K562 (cell line): ENCODE measurements at regions not wholly inside any gene's neighbourhood (a gene's known extent, or its start where the extent isn't known, plus 50 kb on each side); places are given as distances from the start of the nearest gene placed in this dataset.
A peak's percentile ranks its signal among the peaks of the same experiment; 100 is the strongest.
"Not testable (repeated sequence)": the region's sequence is repeated elsewhere in the genome, so short reads cannot be mapped to it uniquely, and the experiment has no call there.

Experiments used
- ARID1B ChIP-seq: fragments of 450-650 bp; IDR thresholded peaks from 2 replicates; pipeline ENCODE4 v1.6.1; 2016; ENCODE audit warnings: antibody characterized with exemption, mild to moderate bottlenecking, inconsistent platforms
- C11orf30 ChIP-seq: fragments of 450-650 bp; IDR thresholded peaks from 2 replicates; pipeline ENCODE4 v1.6.1; 2016; ENCODE audit warnings: low read depth, mild to moderate bottlenecking
- DMBX1 ChIP-seq: fragments of 250-450 bp; sonication (Bioruptor Pico); IDR thresholded peaks from 2 replicates; pipeline ENCODE4 v1.8.0; 2022; ENCODE audit warnings: inconsistent platforms, mild to moderate bottlenecking, moderate library complexity, borderline replicate concordance
- FOSL1 ChIP-seq: fragments of 200-800 bp; sonication (Bioruptor generic); conservative IDR thresholded peaks from 2 replicates; pipeline ENCODE4 v1.6.1; 2016; ENCODE audit warnings: missing genetic modification characterization, missing compliant biosample characterization
- GTF2E2 ChIP-seq: fragments of 200-800 bp; sonication (Bioruptor generic); IDR thresholded peaks from 2 replicates; pipeline ENCODE4 v1.6.1; 2016; ENCODE audit warnings: missing genetic modification characterization, missing compliant biosample characterization
- LEF1 ChIP-seq: fragments of 450-650 bp; IDR thresholded peaks from 2 replicates; pipeline ENCODE4 v1.6.1; 2016; ENCODE audit warnings: mild to moderate bottlenecking
- MAFF ChIP-seq: IDR thresholded peaks from 2 replicates; pipeline ENCODE4 v1.6.1; 2012; ENCODE audit warnings: low read length, improper control_type of control experiment
- MAFK ChIP-seq: IDR thresholded peaks from 2 replicates; pipeline ENCODE4 v1.6.1; 2011; ENCODE audit warnings: low read length, improper control_type of control experiment
- MYC ChIP-seq, 2 experiments: fragments of 250-450 bp in 1 of 2; sonication (Bioruptor Pico) in 1 of 2; IDR thresholded peaks; 2 replicates each; pipeline versions ENCODE4 v1.5.1 to v1.6.1; 2012 to 2021; ENCODE audit warnings: low read depth in 2 of 2, borderline replicate concordance in 1 of 2, improper control_type of control experiment in 1 of 2, low read length in 1 of 2, mild to moderate bottlenecking in 1 of 2, moderate library complexity in 1 of 2
- NFE2 ChIP-seq: IDR thresholded peaks from 2 replicates; pipeline ENCODE4 v1.6.1; 2014; ENCODE audit warnings: antibody characterized with exemption, low read depth
- NR4A1 ChIP-seq, 2 experiments: fragments of 250-450 bp in 1 of 2; fragments of 450-650 bp in 1 of 2; sonication (Bioruptor Pico) in 1 of 2; IDR thresholded peaks; 2 replicates each; pipeline versions ENCODE4 v1.4.0 to v1.6.1; 2016 to 2020; ENCODE audit warnings: mild to moderate bottlenecking in 2 of 2, missing compliant biosample characterization in 1 of 2, missing genetic modification characterization in 1 of 2, moderate library complexity in 1 of 2
- SMARCA4 ChIP-seq: fragments of 450-650 bp; IDR thresholded peaks from 2 replicates; pipeline ENCODE4 v1.6.1; 2016
- SMARCE1 ChIP-seq: fragments of 450-650 bp; IDR thresholded peaks from 2 replicates; pipeline ENCODE4 v1.7.1; 2016; ENCODE audit warnings: mild to moderate bottlenecking
- TEAD4 ChIP-seq, 2 experiments: sonication (generic) in 1 of 2; formaldehyde crosslinking in 1 of 2; IDR thresholded peaks; 2 replicates each; pipeline versions ENCODE4 v1.6.1 to v1.8.0; 2012 to 2022; ENCODE audit warnings: borderline replicate concordance in 1 of 2, inconsistent platforms in 1 of 2, low read length in 1 of 2, mild to moderate bottlenecking in 1 of 2, missing genetic modification reagents in 1 of 2
- YY1 ChIP-seq, 3 experiments: IDR thresholded peaks; 2 replicates each; pipeline ENCODE4 v1.6.1; 2011; ENCODE audit warnings: low read length in 2 of 3, mild to moderate bottlenecking in 2 of 3, moderate library complexity in 2 of 3, borderline replicate concordance in 1 of 3, control low read depth in 1 of 3, low read depth in 1 of 3; ENCODE audit not compliant: insufficient read depth in 3 of 3, insufficient replicate concordance in 2 of 3, control insufficient read depth in 1 of 3, insufficient read length in 1 of 3; ENCODE audit errors: extremely low read depth in 1 of 3
- ZNF316 ChIP-seq: fragments of 450-650 bp; IDR thresholded peaks from 2 replicates; pipeline ENCODE4 v1.6.1; 2016
- TF ChIP-seq, protein P1 (sequence below): fragments of 450-650 bp; IDR thresholded peaks from 2 replicates; pipeline ENCODE4 v1.6.1; 2017; ENCODE audit warnings: antibody characterized with exemption, mild to moderate bottlenecking
- TF ChIP-seq, protein P2 (sequence below): fragments of 450-650 bp; formaldehyde crosslinking; IDR thresholded peaks from 2 replicates; pipeline ENCODE4 v1.4.0; 2022; ENCODE audit warnings: mild to moderate bottlenecking, moderate library complexity
- TF ChIP-seq, protein P3 (sequence below): fragments of 200-800 bp; sonication (Bioruptor generic); IDR thresholded peaks from 2 replicates; pipeline ENCODE4 v1.6.1; 2017; ENCODE audit warnings: missing genetic modification characterization, missing compliant biosample characterization

DNA sequence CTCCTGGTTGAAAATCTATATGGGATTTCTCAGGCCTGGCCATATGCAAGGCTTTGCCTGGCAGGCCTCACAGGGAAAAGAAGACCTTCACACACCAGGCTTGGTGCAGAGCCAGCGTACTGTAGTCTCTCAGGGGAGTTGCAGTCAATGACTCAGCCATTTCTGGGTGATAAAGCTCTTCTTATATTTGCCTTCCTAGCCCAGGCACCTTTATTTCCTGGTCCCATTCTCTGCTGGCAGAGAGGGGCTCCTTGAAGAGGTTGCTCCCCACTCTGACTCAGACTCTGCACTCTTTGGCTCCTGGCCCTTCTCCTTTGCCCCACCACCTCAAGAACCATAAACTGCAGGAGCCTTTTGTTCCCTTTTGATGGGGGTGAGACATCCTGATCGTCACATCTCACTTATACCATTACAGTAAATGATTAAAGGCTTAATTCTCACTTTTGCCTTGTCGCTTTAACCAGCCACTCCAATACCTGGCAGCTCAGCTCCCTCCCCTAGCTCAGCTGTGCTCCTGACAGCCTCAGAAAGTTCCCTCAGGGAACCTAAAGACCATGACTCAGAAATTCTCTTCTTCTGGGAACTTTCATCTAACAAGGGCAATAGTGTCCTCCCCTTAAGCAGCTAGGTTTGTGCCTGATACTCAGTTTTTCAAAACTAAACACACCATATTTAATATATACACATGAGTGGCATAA is 174.0 kb downstream of the AVL9 start (continued):
- TF ChIP-seq LEF1 = 0 out of 2 replicates have a peak, but pooled peaks have one; percentile 30
- TF ChIP-seq YY1 (IDR thresholded peaks at IDR 0.05; ENCODE audit: borderline replicate concordance in 1 of 3, control insufficient read depth in 1 of 3, extremely low read depth in 1 of 3, insufficient read depth in 3 of 3, insufficient read length in 1 of 3, insufficient replicate concordance in 2 of 3, low read depth in 1 of 3, low read length in 2 of 3) = peak in 1 of 3 experiments; percentile 28
- TF ChIP-seq MAFF = peak; percentile 91
- TF ChIP-seq SMARCE1 = peak; percentile 76
- TF ChIP-seq MYC (IDR thresholded peaks at IDR 0.05; ENCODE audit: low read depth, low read length) = peak; percentile 16; the same call in 1 of the 2 replicates
- not testable (repeated sequence) for TF ChIP-seq MYC (CRISPR knock-in tag; IDR thresholded peaks at IDR 0.05; ENCODE audit: borderline replicate concordance, low read depth); NR4A1 (CRISPR knock-in tag; IDR thresholded peaks at IDR 0.05); TEAD4 (CRISPR knock-in tag; IDR thresholded peaks at IDR 0.05; ENCODE audit: borderline replicate concordance)
- peak; percentile 74; the same call in 1 of the 2 replicates for TF ChIP-seq DMBX1
- peak; percentile 96 for TF ChIP-seq ZNF316
- TF ChIP-seq, protein P1, sequence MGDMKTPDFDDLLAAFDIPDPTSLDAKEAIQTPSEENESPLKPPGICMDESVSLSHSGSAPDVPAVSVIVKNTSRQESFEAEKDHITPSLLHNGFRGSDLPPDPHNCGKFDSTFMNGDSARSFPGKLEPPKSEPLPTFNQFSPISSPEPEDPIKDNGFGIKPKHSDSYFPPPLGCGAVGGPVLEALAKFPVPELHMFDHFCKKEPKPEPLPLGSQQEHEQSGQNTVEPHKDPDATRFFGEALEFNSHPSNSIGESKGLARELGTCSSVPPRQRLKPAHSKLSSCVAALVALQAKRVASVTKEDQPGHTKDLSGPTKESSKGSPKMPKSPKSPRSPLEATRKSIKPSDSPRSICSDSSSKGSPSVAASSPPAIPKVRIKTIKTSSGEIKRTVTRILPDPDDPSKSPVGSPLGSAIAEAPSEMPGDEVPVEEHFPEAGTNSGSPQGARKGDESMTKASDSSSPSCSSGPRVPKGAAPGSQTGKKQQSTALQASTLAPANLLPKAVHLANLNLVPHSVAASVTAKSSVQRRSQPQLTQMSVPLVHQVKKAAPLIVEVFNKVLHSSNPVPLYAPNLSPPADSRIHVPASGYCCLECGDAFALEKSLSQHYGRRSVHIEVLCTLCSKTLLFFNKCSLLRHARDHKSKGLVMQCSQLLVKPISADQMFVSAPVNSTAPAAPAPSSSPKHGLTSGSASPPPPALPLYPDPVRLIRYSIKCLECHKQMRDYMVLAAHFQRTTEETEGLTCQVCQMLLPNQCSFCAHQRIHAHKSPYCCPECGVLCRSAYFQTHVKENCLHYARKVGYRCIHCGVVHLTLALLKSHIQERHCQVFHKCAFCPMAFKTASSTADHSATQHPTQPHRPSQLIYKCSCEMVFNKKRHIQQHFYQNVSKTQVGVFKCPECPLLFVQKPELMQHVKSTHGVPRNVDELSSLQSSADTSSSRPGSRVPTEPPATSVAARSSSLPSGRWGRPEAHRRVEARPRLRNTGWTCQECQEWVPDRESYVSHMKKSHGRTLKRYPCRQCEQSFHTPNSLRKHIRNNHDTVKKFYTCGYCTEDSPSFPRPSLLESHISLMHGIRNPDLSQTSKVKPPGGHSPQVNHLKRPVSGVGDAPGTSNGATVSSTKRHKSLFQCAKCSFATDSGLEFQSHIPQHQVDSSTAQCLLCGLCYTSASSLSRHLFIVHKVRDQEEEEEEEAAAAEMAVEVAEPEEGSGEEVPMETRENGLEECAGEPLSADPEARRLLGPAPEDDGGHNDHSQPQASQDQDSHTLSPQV = peak; percentile 86
- 0 out of 2 replicates have a peak, but pooled peaks have one; percentile 23 for TF ChIP-seq GTF2E2
- TF ChIP-seq, protein P2, sequence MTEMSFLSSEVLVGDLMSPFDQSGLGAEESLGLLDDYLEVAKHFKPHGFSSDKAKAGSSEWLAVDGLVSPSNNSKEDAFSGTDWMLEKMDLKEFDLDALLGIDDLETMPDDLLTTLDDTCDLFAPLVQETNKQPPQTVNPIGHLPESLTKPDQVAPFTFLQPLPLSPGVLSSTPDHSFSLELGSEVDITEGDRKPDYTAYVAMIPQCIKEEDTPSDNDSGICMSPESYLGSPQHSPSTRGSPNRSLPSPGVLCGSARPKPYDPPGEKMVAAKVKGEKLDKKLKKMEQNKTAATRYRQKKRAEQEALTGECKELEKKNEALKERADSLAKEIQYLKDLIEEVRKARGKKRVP = 0 out of 2 replicates have a peak, but pooled peaks have one; percentile 16
- TF ChIP-seq NR4A1 (tag; IDR thresholded peaks at IDR 0.05) = peak; percentile 58; the same call in 1 of the 2 replicates
- peak; percentile 66 for TF ChIP-seq ARID1B
- peak; percentile 92 for TF ChIP-seq C11orf30
- TF ChIP-seq FOSL1 (tag) = peak; percentile 63; the same call in 1 of the 2 replicates
- 0 out of 2 replicates have a peak, but pooled peaks have one; percentile 3 for TF ChIP-seq TEAD4 (IDR thresholded peaks at IDR 0.05; ENCODE audit: low read length)
- TF ChIP-seq, protein P3, sequence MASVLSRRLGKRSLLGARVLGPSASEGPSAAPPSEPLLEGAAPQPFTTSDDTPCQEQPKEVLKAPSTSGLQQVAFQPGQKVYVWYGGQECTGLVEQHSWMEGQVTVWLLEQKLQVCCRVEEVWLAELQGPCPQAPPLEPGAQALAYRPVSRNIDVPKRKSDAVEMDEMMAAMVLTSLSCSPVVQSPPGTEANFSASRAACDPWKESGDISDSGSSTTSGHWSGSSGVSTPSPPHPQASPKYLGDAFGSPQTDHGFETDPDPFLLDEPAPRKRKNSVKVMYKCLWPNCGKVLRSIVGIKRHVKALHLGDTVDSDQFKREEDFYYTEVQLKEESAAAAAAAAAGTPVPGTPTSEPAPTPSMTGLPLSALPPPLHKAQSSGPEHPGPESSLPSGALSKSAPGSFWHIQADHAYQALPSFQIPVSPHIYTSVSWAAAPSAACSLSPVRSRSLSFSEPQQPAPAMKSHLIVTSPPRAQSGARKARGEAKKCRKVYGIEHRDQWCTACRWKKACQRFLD (CRISPR knock-in tag) = 0 out of 2 replicates have a peak, but pooled peaks have one; percentile 18
- TF ChIP-seq MAFK = peak; percentile 88
- TF ChIP-seq SMARCA4 = peak; percentile 79
- TF ChIP-seq NFE2 = peak; percentile 98
